Astrocyte of the spinal cord (primary cell): ENCODE measurements at regions not wholly inside any gene's neighbourhood (a gene's known extent, or its start where the extent isn't known, plus 50 kb on each side); places are given as distances from the start of the nearest gene placed in this dataset.

Experiments
- DNase-seq: peaks from one replicate; pipeline ENCODE4 v3.0.0; 2011; ENCODE audit warnings: low read depth, low spot score
- H3K4me3 ChIP-seq: 2 replicates; pipeline ENCODE4 v1.5.1; 2011; ENCODE audit warnings: low read depth, mild to moderate bottlenecking, low read length, moderate library complexity
- CTCF ChIP-seq: IDR thresholded peaks from 2 replicates; pipeline ENCODE4 v1.5.1; 2012; ENCODE audit warnings: low read depth, mild to moderate bottlenecking, low read length, inconsistent platforms
- in situ Hi-C: cut with HindIII; loops from 2 replicates; pipeline ENCODE4 v1.10.0; 2017; ENCODE audit warnings: low sequenced_read_pairs

- no peak for TF ChIP-seq CTCF
Observed at GRCh38 chr18:25853691-25854433, 236.6 kb downstream of the SS18 start.

GRCh38 chr18:25843791-25844190, 246.6 kb downstream of the SS18 start:
- no peak for DNase-seq
- in situ Hi-C loops: no loop called here
- H3K4me3 ChIP-seq: no peak overlapping the region
- TF ChIP-seq CTCF: no peak

More at GRCh38 chr18:25853691-25854433, 236.6 kb downstream of the SS18 start:
- in situ Hi-C loops: no loop called here
- no peak for DNase-seq
- no peak overlapping the region for H3K4me3 ChIP-seq

GRCh38 chr18:25842665-25843064, 247.7 kb downstream of the SS18 start:
- in situ Hi-C loops: no loop called here
- no peak overlapping the region for H3K4me3 ChIP-seq
- no peak for TF ChIP-seq CTCF
- no peak for DNase-seq

GRCh38 chr18:25834061-25834460, 256.4 kb downstream of the SS18 start:
- no peak for DNase-seq
- in situ Hi-C loops: no loop called here
- no peak for TF ChIP-seq CTCF
- no peak overlapping the region for H3K4me3 ChIP-seq

- in situ Hi-C loops: no loop called here
- peak; percentile 69 for DNase-seq
- no peak overlapping the region for H3K4me3 ChIP-seq
- peak; percentile 95 for TF ChIP-seq CTCF
Observed at GRCh38 chr18:25832001-25832604, 258.3 kb downstream of the SS18 start.

- TF ChIP-seq CTCF: no peak
- no peak overlapping the region for H3K4me3 ChIP-seq
- no peak for DNase-seq
- in situ Hi-C loops: no loop called here
Observed at GRCh38 chr18:25831301-25831701, 259.1 kb downstream of the SS18 start.
